Activated B cell treated with CpG ODN at 0.5 μM for 24 hours (primary cell): ENCODE measurements at regions not wholly inside any gene's neighbourhood (a gene's known extent, or its start where the extent isn't known, plus 50 kb on each side); places are given as distances from the start of the nearest gene placed in this dataset.

Experiments used
- ATAC-seq: fragments of 200-7000 bp; cut with Tn5 transposase; one replicate; pipeline ENCODE4 v1.10.0; 2021; ENCODE audit warnings: low read depth, mild to moderate bottlenecking, moderate library complexity
- CTCF ChIA-PET: fragments of 350-600 bp; sonication (Branson Sonifier 250); formaldehyde crosslinking; loops from one replicate; lab custom pipeline; 2021; ENCODE audit warnings: antibody characterized with exemption; lab: Charles Lee
- POLR2A ChIA-PET: fragments of 350-600 bp; sonication (Branson Sonifier 250); formaldehyde crosslinking; loops from one replicate; lab custom pipeline; 2021; ENCODE audit warnings: antibody characterized with exemption; lab: Charles Lee
- DNase-seq: peaks from one replicate; pipeline ENCODE4 v3.0.0; 2022
- H3K27ac Mint-ChIP-seq: one replicate; pipeline ENCODE4 v1.8.0; 2020; ENCODE audit warnings: mixed read lengths
- H3K27me3 Mint-ChIP-seq: one replicate; pipeline ENCODE4 v1.8.0; 2021; ENCODE audit warnings: mixed read lengths
- H3K36me3 Mint-ChIP-seq: one replicate; pipeline ENCODE4 v1.8.0; 2021; ENCODE audit warnings: low read depth, mixed read lengths
- H3K4me1 Mint-ChIP-seq: one replicate; pipeline ENCODE4 v1.8.0; 2021; ENCODE audit warnings: mixed read lengths
- H3K4me3 Mint-ChIP-seq: one replicate; pipeline ENCODE4 v1.8.0; 2020; ENCODE audit warnings: mild to moderate bottlenecking, mixed read lengths
- H3K9me3 Mint-ChIP-seq: one replicate; pipeline ENCODE4 v1.8.0; 2020; ENCODE audit warnings: mixed read lengths
- CTCF ChIP-seq: fragments of 200-600 bp; IDR thresholded peaks from one replicate; pipeline ENCODE4 v1.8.0; 2022; ENCODE audit warnings: antibody characterized with exemption, mild to moderate bottlenecking
- intact Hi-C: fragments of 100-400 bp; cut with micrococcal nuclease; formaldehyde crosslinking; loops from one replicate; pipeline ENCODE4 v1.15.1; 2024

DNA sequence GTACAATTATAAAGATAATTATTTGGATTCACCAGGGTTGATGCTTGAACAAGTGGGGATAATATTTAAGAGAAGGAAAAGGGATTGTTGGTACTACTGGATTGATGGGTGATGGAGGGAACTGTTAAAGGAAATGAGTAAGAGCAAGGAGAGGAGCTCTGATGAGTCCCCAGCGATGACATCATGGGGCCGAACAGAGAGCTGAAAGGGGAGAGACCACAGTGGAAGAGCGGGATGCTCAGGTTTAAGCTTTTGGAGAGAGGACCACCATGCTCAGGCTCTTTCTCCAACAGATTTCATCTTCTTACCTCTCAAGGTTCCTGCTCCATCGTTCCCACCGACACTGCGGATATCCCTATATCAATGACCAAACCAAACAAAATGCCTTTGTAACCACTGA, 568.7 kb downstream of the ETS1 start:
- CTCF ChIA-PET = interaction anchor here (1.8 kb wide), 1 partner anchor 10 kb away, joined by 6 read pairs; no protein-coding TSS in a partner anchor
- H3K27me3 Mint-ChIP-seq = peaks cover 9% of the 10 kb centered on the region
- H3K4me1 Mint-ChIP-seq = no peaks in the 10 kb centered on the region
- H3K36me3 Mint-ChIP-seq = no peaks in the 10 kb centered on the region
- no peak for TF ChIP-seq CTCF
- ATAC-seq (no peak), DNase-seq (no peak)
- intact Hi-C loops = no loop called here
- no peak overlapping the region for H3K4me3 Mint-ChIP-seq
- POLR2A ChIA-PET = no interaction called here
- H3K27ac Mint-ChIP-seq = no peak overlapping the region
- no peaks in the 10 kb centered on the region for H3K9me3 Mint-ChIP-seq

GRCh38 chr11:128005562-128005961, 581.8 kb downstream of the ETS1 start:
- peaks cover 15% of the 10 kb centered on the region for H3K9me3 Mint-ChIP-seq
- ChIA-PET CTCF (no interaction called here), POLR2A (no interaction called here)
- TF ChIP-seq CTCF = no peak
- H3K4me1 Mint-ChIP-seq = no peaks in the 10 kb centered on the region
- H3K4me3 Mint-ChIP-seq = no peak overlapping the region
- intact Hi-C loops = no loop called here
- no peak for DNase-seq
- ATAC-seq = no peak
- H3K36me3 Mint-ChIP-seq = peaks cover 2% of the 10 kb centered on the region
- peaks cover 25% of the 10 kb centered on the region for H3K27me3 Mint-ChIP-seq
- no peak overlapping the region for H3K27ac Mint-ChIP-seq

GRCh38 chr11:127998421-127998820, 588.9 kb downstream of the ETS1 start:
- H3K27ac Mint-ChIP-seq = no peak overlapping the region
- H3K27me3 Mint-ChIP-seq = peaks cover 5% of the 10 kb centered on the region
- no peak for ATAC-seq
- H3K9me3 Mint-ChIP-seq = no peaks in the 10 kb centered on the region
- H3K4me3 Mint-ChIP-seq = no peak overlapping the region
- CTCF ChIA-PET = no interaction called here
- H3K36me3 Mint-ChIP-seq = no peaks in the 10 kb centered on the region
- no peaks in the 10 kb centered on the region for H3K4me1 Mint-ChIP-seq
- no peak for TF ChIP-seq CTCF
- POLR2A ChIA-PET = no interaction called here
- intact Hi-C loops = no loop called here
- no peak for DNase-seq

DNA sequence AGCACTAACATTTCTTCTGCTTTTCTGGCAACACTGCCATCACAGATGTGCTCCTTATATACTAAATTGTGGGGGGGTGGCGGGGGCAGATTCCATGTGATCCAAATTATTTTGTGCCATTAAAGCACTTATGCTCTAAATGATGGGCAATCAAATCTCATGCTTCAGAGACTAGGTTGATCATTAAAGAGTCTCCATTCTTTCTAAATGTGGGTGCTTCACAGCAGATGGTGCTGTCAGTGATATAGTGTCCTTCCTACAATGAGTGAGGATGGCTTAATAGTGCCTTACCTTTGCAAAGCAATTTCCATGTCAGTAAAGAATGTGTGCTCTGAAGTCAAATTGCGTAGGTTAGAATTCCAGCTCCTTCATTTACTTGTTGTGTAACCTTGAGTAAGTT, 589.8 kb downstream of the ETS1 start:
- POLR2A ChIA-PET = no interaction called here
- no peak overlapping the region for H3K27ac Mint-ChIP-seq
- H3K36me3 Mint-ChIP-seq = no peaks in the 10 kb centered on the region
- H3K4me3 Mint-ChIP-seq = no peak overlapping the region
- H3K27me3 Mint-ChIP-seq = peaks cover 5% of the 10 kb centered on the region
- no peak for DNase-seq
- no peaks in the 10 kb centered on the region for H3K4me1 Mint-ChIP-seq
- TF ChIP-seq CTCF = no peak
- H3K9me3 Mint-ChIP-seq = no peaks in the 10 kb centered on the region
- ATAC-seq = no peak
- intact Hi-C loops = no loop called here
- CTCF ChIA-PET = no interaction called here

GRCh38 chr11:127996825-127997224, 590.5 kb downstream of the ETS1 start:
- CTCF ChIA-PET = no interaction called here
- H3K4me1 Mint-ChIP-seq = no peaks in the 10 kb centered on the region
- H3K27ac Mint-ChIP-seq = no peak overlapping the region
- POLR2A ChIA-PET = no interaction called here
- H3K4me3 Mint-ChIP-seq = no peak overlapping the region
- intact Hi-C loops = no loop called here
- DNase-seq (no peak), ATAC-seq (no peak)
- H3K36me3 Mint-ChIP-seq = no peaks in the 10 kb centered on the region
- TF ChIP-seq CTCF = no peak
- H3K27me3 Mint-ChIP-seq = peaks cover 5% of the 10 kb centered on the region
- H3K9me3 Mint-ChIP-seq = no peaks in the 10 kb centered on the region
